ENCODE measurements at regions not wholly inside any gene's neighbourhood (a gene's known extent, or its start where the extent isn't known, plus 50 kb on each side); places are given as distances from the start of the nearest gene placed in this dataset.

DNA sequence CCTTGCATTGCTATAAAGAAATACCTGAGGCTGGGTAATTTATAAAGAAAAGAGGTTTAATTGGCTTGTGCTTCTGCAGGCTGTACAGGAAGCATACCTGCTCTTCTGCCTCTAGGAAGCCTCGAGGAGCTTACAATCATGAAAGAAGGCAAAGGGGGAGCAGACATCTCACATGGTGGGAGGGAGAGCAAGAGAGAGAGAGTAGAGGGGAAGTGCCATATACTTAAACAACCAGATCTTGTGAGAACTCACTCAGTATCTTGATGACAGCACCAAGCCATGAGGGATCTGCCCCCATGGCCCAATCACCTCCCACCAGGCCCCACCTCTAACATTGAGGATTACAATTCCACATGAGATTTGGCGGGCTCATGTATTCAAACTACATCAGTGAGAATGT lies 79.1 kb upstream of the HECW1 start:
- no peak for DNase-seq (ENCODE audit: low spot score)
- Histone ChIP-seq H3K4me1 (ENCODE audit: insufficient read depth, poor library complexity, severe bottlenecking) (no peaks in the 10 kb centered on the region), H3K4me3 (ENCODE audit: severe bottlenecking) (no peak overlapping the region), H3K9me3 (ENCODE audit: severe bottlenecking) (no peaks in the 10 kb centered on the region), H3K27me3 (ENCODE audit: insufficient read depth, poor library complexity, severe bottlenecking) (no peaks in the 10 kb centered on the region), H3K27ac (ENCODE audit: poor library complexity, severe bottlenecking) (no peak overlapping the region), H3K36me3 (ENCODE audit: low read depth) (no peaks in the 10 kb centered on the region)
- TF ChIP-seq, protein P1, sequence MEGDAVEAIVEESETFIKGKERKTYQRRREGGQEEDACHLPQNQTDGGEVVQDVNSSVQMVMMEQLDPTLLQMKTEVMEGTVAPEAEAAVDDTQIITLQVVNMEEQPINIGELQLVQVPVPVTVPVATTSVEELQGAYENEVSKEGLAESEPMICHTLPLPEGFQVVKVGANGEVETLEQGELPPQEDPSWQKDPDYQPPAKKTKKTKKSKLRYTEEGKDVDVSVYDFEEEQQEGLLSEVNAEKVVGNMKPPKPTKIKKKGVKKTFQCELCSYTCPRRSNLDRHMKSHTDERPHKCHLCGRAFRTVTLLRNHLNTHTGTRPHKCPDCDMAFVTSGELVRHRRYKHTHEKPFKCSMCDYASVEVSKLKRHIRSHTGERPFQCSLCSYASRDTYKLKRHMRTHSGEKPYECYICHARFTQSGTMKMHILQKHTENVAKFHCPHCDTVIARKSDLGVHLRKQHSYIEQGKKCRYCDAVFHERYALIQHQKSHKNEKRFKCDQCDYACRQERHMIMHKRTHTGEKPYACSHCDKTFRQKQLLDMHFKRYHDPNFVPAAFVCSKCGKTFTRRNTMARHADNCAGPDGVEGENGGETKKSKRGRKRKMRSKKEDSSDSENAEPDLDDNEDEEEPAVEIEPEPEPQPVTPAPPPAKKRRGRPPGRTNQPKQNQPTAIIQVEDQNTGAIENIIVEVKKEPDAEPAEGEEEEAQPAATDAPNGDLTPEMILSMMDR (IDR thresholded peaks at IDR 0.05; ENCODE audit: poor library complexity, severe bottlenecking): no peak
- no peak for ATAC-seq (ENCODE audit: low read depth)

DNA sequence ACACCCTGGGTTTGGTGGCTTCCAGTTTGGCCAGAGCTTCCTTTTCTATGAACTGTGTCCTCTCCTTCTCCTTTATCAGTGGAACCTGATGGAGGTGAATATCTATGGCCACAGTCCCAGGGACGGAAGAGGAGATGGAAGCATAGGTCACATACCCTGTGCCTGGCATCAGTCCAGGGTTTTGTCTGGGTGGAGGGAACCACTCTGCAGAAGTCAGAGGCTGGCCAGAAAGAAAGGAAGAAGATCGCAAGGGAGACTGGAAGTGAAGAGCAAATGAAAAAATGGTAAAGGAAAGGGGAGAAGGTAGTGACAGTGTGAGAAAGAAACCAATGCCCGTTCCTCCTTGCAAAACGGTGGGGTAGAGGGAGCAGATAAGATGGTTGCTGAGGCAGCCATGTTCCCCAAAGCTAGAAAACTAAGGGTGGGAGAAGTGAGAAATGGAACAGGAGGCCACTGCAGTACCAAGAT lies 77.9 kb upstream of the HECW1 start:
- ATAC-seq (ENCODE audit: low read depth) (no peak), DNase-seq (ENCODE audit: low spot score) (no peak)
- TF ChIP-seq, protein P1 (IDR thresholded peaks at IDR 0.05; ENCODE audit: poor library complexity, severe bottlenecking): no peak

DNA sequence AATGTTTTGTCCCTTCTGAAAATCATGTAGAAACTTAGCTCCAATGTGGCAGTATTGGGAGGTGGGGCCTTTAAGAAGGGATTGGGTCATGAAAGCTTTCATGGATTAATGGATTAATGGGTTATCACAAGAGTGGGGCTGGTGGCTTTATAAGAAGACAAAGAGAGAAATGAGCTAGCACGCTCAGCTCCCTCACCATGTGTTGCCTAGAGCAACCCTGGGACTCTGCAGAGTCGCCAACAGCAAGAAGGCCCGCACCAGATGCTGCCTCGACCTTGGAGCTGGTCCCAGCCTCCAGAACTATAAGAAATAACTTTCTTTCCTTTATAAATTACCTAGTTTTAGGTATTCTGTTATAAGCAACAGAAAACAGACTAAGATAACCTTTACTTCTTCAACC lies 74.9 kb upstream of the HECW1 start:
- no peak overlapping the region for H3K27ac ChIP-seq (ENCODE audit: poor library complexity, severe bottlenecking)
- no peak overlapping the region for H3K4me3 ChIP-seq (ENCODE audit: severe bottlenecking)
- H3K4me1 ChIP-seq (ENCODE audit: insufficient read depth, poor library complexity, severe bottlenecking): no peaks in the 10 kb centered on the region
- H3K36me3 ChIP-seq (ENCODE audit: low read depth): no peaks in the 10 kb centered on the region
- H3K9me3 ChIP-seq (ENCODE audit: severe bottlenecking): no peaks in the 10 kb centered on the region
- ATAC-seq (ENCODE audit: low read depth): no peak
- TF ChIP-seq, protein P1 (IDR thresholded peaks at IDR 0.05; ENCODE audit: poor library complexity, severe bottlenecking): no peak
- no peaks in the 10 kb centered on the region for H3K27me3 ChIP-seq (ENCODE audit: insufficient read depth, poor library complexity, severe bottlenecking)
- no peak for DNase-seq (ENCODE audit: low spot score)

More for the DNA sequence above, 77.9 kb upstream of the HECW1 start:
- no peaks in the 10 kb centered on the region for H3K9me3 ChIP-seq (ENCODE audit: severe bottlenecking)
- H3K27me3 ChIP-seq (ENCODE audit: insufficient read depth, poor library complexity, severe bottlenecking): no peaks in the 10 kb centered on the region
- H3K36me3 ChIP-seq (ENCODE audit: low read depth): no peaks in the 10 kb centered on the region
- no peak overlapping the region for H3K27ac ChIP-seq (ENCODE audit: poor library complexity, severe bottlenecking)
- no peak overlapping the region for H3K4me3 ChIP-seq (ENCODE audit: severe bottlenecking)
- no peaks in the 10 kb centered on the region for H3K4me1 ChIP-seq (ENCODE audit: insufficient read depth, poor library complexity, severe bottlenecking)

DNA sequence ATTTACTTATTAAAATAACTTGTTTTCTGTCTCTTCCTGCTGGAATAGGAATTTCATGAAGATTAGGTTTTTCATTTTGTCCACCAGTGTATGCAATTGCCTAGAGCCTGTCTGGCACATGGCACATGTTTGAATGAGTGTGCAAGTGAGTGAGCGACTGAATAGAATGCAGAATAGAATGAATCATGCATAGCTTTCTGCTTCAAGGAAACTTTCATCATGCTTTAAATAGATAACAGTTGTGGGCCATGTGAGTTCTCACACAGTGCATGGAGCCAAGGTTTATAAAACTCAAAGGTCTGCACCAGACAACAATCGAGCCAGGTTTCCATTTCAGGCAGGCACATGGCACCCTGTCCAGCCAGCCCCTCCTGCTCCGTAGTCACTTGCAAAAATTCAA lies 74.2 kb upstream of the HECW1 start:
- Histone ChIP-seq H3K36me3 (ENCODE audit: low read depth) (no peaks in the 10 kb centered on the region), H3K27me3 (ENCODE audit: insufficient read depth, poor library complexity, severe bottlenecking) (no peaks in the 10 kb centered on the region), H3K27ac (ENCODE audit: poor library complexity, severe bottlenecking) (no peak overlapping the region), H3K4me3 (ENCODE audit: severe bottlenecking) (no peak overlapping the region), H3K9me3 (ENCODE audit: severe bottlenecking) (no peaks in the 10 kb centered on the region), H3K4me1 (ENCODE audit: insufficient read depth, poor library complexity, severe bottlenecking) (no peaks in the 10 kb centered on the region)
- TF ChIP-seq, protein P1 (IDR thresholded peaks at IDR 0.05; ENCODE audit: poor library complexity, severe bottlenecking): no peak
- ATAC-seq (ENCODE audit: low read depth) (peak; percentile 64), DNase-seq (ENCODE audit: low spot score) (no peak)

DNA sequence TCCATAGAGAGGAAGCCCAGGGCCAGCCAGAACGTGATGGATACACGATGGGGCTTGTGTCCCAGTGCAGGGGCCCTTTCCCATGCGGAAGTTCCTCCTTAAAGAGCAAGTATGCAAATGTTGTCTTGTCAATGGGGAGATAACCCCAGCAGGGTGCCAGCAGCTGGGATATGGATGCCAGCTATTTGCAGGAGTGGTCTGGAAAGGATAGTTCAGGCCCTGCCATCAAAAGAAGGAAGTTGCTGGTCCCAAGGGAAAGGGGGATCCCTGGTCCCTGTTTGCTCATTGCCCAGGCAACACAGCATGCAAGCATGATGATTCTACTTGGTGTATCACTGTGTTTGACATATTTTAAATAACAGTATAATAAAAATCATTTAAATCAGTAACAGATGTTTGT lies 73.1 kb upstream of the HECW1 start:
- Histone ChIP-seq H3K4me1 (ENCODE audit: insufficient read depth, poor library complexity, severe bottlenecking) (no peaks in the 10 kb centered on the region), H3K27me3 (ENCODE audit: insufficient read depth, poor library complexity, severe bottlenecking) (no peaks in the 10 kb centered on the region), H3K4me3 (ENCODE audit: severe bottlenecking) (no peak overlapping the region), H3K27ac (ENCODE audit: poor library complexity, severe bottlenecking) (no peak overlapping the region), H3K9me3 (ENCODE audit: severe bottlenecking) (no peaks in the 10 kb centered on the region), H3K36me3 (ENCODE audit: low read depth) (no peaks in the 10 kb centered on the region)
- DNase-seq (ENCODE audit: low spot score): no peak
- TF ChIP-seq, protein P1 (IDR thresholded peaks at IDR 0.05; ENCODE audit: poor library complexity, severe bottlenecking): no peak
- no peak for ATAC-seq (ENCODE audit: low read depth)
